ENCODE measurements at regions not wholly inside any gene's neighbourhood (a gene's known extent, or its start where the extent isn't known, plus 50 kb on each side); places are given as distances from the start of the nearest gene placed in this dataset.

DNA sequence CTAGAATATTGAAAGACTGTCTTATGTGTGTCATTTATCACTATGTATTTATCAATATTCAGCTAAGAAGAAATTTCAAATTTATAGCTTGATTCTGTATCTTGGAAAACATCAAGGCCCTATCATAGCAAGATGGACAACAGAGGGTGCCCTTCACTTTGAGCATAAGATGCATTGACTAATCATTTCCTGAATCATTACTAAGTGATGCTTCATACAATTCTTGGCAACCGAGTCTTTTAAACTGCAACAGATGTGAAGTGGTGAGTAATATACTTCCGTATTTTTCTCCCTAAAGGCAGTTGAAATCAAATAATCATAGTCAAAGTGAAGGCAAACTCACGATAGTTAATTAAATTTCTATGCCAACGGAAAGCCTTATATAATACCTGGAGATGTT, 318.6 kb upstream of the RGMB start:
- intact Hi-C loops (cut with DNase I), result no loop called here
- no peak for DNase-seq

GRCh38 chr5:98455665-98456064, 317.8 kb upstream of the RGMB start:
- TF ChIP-seq, protein P1, sequence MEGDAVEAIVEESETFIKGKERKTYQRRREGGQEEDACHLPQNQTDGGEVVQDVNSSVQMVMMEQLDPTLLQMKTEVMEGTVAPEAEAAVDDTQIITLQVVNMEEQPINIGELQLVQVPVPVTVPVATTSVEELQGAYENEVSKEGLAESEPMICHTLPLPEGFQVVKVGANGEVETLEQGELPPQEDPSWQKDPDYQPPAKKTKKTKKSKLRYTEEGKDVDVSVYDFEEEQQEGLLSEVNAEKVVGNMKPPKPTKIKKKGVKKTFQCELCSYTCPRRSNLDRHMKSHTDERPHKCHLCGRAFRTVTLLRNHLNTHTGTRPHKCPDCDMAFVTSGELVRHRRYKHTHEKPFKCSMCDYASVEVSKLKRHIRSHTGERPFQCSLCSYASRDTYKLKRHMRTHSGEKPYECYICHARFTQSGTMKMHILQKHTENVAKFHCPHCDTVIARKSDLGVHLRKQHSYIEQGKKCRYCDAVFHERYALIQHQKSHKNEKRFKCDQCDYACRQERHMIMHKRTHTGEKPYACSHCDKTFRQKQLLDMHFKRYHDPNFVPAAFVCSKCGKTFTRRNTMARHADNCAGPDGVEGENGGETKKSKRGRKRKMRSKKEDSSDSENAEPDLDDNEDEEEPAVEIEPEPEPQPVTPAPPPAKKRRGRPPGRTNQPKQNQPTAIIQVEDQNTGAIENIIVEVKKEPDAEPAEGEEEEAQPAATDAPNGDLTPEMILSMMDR (IDR thresholded peaks at IDR 0.05), result no peak
- TF ChIP-seq POLR2A (IDR thresholded peaks at IDR 0.05), result no peak
- Histone ChIP-seq H3K4me3 (replicated peaks in 1 of 3) (no peak overlapping the region), H3K9me3 (no peaks in the 10 kb centered on the region), H3K27me3 (no peaks in the 10 kb centered on the region), H3K4me1 (no peaks in the 10 kb centered on the region), H3K27ac (no peak overlapping the region), H3K36me3 (no peaks in the 10 kb centered on the region)
- 43 to 55% methylated on average over 3 of the region's 3 CpGs for WGBS, 2 donors
- no peak for DNase-seq
- intact Hi-C loops (cut with DNase I), result no loop called here

More for the DNA sequence above, 318.6 kb upstream of the RGMB start:
- TF ChIP-seq POLR2A (IDR thresholded peaks at IDR 0.05), result no peak
- TF ChIP-seq, protein P1 (IDR thresholded peaks at IDR 0.05), result no peak
- H3K27me3 ChIP-seq, result no peaks in the 10 kb centered on the region
- H3K36me3 ChIP-seq, result no peaks in the 10 kb centered on the region
- 68 to 76% methylated on average over 4 of the region's 4 CpGs for WGBS, 2 donors
- no peak overlapping the region for H3K27ac ChIP-seq
- no peaks in the 10 kb centered on the region for H3K9me3 ChIP-seq
- H3K4me1 ChIP-seq, result no peaks in the 10 kb centered on the region
- H3K4me3 ChIP-seq (replicated peaks in 1 of 3), result no peak overlapping the region

GRCh38 chr5:98458004-98458403, 315.5 kb upstream of the RGMB start:
- Histone ChIP-seq H3K27me3 (no peaks in the 10 kb centered on the region), H3K27ac (no peak overlapping the region), H3K4me3 (replicated peaks in 1 of 3) (no peak overlapping the region), H3K4me1 (no peaks in the 10 kb centered on the region), H3K9me3 (no peaks in the 10 kb centered on the region), H3K36me3 (no peaks in the 10 kb centered on the region)
- DNase-seq, result no peak
- 80 to 85% methylated on average over 2 of the region's 2 CpGs for WGBS, 2 donors
- intact Hi-C loops (cut with DNase I), result no loop called here
- TF ChIP-seq, protein P1 (IDR thresholded peaks at IDR 0.05), result no peak
- no peak for TF ChIP-seq POLR2A (IDR thresholded peaks at IDR 0.05)

- Histone ChIP-seq H3K27me3 (no peaks in the 10 kb centered on the region), H3K9me3 (no peaks in the 10 kb centered on the region), H3K4me3 (replicated peaks in 1 of 3) (no peak overlapping the region), H3K4me1 (no peaks in the 10 kb centered on the region), H3K36me3 (no peaks in the 10 kb centered on the region), H3K27ac (no peak overlapping the region)
- intact Hi-C loops (cut with DNase I), result no loop called here
- no peak for TF ChIP-seq POLR2A (IDR thresholded peaks at IDR 0.05)
- TF ChIP-seq, protein P1 (IDR thresholded peaks at IDR 0.05), result no peak
- no peak for DNase-seq
Measured at GRCh38 chr5:98458726-98459125, 314.7 kb upstream of the RGMB start.

GRCh38 chr5:98460536-98460935, 312.9 kb upstream of the RGMB start:
- TF ChIP-seq, protein P1 (IDR thresholded peaks at IDR 0.05), result no peak
- TF ChIP-seq POLR2A (IDR thresholded peaks at IDR 0.05), result no peak
- Histone ChIP-seq H3K4me3 (replicated peaks in 1 of 3) (no peak overlapping the region), H3K27ac (no peak overlapping the region), H3K9me3 (no peaks in the 10 kb centered on the region), H3K27me3 (no peaks in the 10 kb centered on the region), H3K36me3 (no peaks in the 10 kb centered on the region), H3K4me1 (no peaks in the 10 kb centered on the region)
- no peak for DNase-seq
- intact Hi-C loops (cut with DNase I), result no loop called here
- 74 to 76% methylated on average over 1 of the region's 1 CpG for WGBS, 2 donors
